ENCODE measurements at regions not wholly inside any gene's neighbourhood (a gene's known extent, or its start where the extent isn't known, plus 50 kb on each side); places are given as distances from the start of the nearest gene placed in this dataset.

DNA sequence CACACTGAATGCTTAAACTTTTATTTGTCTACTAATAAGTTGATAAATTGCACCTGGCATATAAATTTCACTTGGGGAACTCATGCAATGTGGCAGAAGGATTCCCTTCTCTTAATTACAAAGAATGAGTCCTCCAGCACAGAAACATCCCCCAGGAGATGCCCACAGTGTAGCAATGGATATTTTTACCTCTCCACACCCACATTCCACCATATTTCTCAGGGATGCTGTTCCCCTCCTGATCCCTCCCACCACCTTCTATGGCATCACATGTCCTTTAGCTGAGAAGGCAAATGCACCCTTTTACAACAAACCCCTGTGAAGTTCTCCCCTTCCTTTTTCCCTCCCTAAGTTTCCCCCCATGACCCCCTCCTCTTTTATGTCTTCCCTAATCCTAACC lies 56.1 kb upstream of the UBASH3B start:
- peak in 1 of 2 experiments; percentile 26 for DNase-seq (ENCODE audit: low read depth in 1 of 2, low spot score in 1 of 2)
- Histone ChIP-seq H3K4me1 (peaks cover 41% of the 10 kb centered on the region), H3K27ac (peak overlapping the region; percentile 72 to 85), H3K4me2 (peak overlapping the region; percentile 67), H3K4me3 (no peak overlapping the region), H3K9me3 (no peaks in the 10 kb centered on the region)
- ChIA-PET CTCF (interaction anchor here (0.6 to 2.3 kb wide), 4 partner anchors 18 to 423 kb away, joined by 3 to 11 read pairs (median 7); no protein-coding TSS in a partner anchor), POLR2A (no interaction called here)
- FAIRE-seq, result no peak
- TF ChIP-seq EHMT2 (IDR thresholded peaks at IDR 0.05; ENCODE audit: low read depth) (no peak), NR3C1 (IDR thresholded peaks at IDR 0.05) (no peak), NFE2L2 (conservative IDR thresholded peaks at IDR 0.05; ENCODE audit: low read length) (no peak), CHD4 (IDR thresholded peaks at IDR 0.05; ENCODE audit: borderline replicate concordance) (no peak), SMC3 (IDR thresholded peaks at IDR 0.05) (no peak), ZFP36 (IDR thresholded peaks at IDR 0.05; ENCODE audit: borderline replicate concordance, partially characterized antibody) (no peak)
- TF ChIP-seq, protein P1, sequence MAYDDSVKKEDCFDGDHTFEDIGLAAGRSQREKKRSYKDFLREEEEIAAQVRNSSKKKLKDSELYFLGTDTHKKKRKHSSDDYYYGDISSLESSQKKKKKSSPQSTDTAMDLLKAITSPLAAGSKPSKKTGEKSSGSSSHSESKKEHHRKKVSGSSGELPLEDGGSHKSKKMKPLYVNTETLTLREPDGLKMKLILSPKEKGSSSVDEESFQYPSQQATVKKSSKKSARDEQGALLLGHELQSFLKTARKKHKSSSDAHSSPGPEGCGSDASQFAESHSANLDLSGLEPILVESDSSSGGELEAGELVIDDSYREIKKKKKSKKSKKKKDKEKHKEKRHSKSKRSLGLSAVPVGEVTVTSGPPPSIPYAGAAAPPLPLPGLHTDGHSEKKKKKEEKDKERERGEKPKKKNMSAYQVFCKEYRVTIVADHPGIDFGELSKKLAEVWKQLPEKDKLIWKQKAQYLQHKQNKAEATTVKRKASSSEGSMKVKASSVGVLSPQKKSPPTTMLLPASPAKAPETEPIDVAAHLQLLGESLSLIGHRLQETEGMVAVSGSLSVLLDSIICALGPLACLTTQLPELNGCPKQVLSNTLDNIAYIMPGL (CRISPR knock-in tag; IDR thresholded peaks at IDR 0.05; ENCODE audit: borderline replicate concordance), result no peak
- ATAC-seq, result peak; percentile 72 to 79; a peak in 4 of 6 replicates

DNA sequence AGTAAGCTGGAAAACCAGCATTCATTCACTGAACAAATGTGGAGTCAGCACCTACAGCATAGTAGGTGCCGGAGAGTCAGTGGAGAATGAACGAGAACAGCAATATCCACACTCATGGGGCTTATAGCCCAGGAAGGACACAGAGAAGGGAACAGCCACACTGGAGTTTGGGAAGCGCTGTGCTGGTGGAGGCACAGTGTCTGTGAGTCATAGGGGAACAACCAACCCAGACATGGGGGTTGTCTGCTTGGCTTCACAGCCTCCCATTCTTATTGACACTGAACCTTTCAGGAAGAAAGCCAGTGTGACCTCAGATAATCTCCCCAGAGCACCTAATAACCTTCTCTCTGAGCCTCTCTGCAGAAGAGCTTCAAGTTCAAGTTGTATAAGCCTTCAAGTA lies 56.6 kb upstream of the UBASH3B start:
- H3K9me3 ChIP-seq, result no peaks in the 10 kb centered on the region
- TF ChIP-seq CHD2 (IDR thresholded peaks at IDR 0.05; ENCODE audit: low read length, partially characterized antibody) (no peak), EP300 (IDR thresholded peaks at IDR 0.05) (0 out of 5 replicates have a peak, but pooled peaks of 1 of the 2 experiments have one; percentile 13), KDM1A (IDR thresholded peaks at IDR 0.05; ENCODE audit: low read depth) (no peak), MAFK (IDR thresholded peaks at IDR 0.05; ENCODE audit: partially characterized antibody) (peak; percentile 11), ZSCAN20 (CRISPR knock-in tag; IDR thresholded peaks at IDR 0.05) (no peak), FOSL2 (IDR thresholded peaks at IDR 0.05) (no peak), FOSL2 (CRISPR knock-in tag; IDR thresholded peaks at IDR 0.05) (peak; percentile 61), RNF2 (IDR thresholded peaks at IDR 0.05; ENCODE audit: borderline replicate concordance, low read depth) (no peak)
- TF ChIP-seq, protein P2, sequence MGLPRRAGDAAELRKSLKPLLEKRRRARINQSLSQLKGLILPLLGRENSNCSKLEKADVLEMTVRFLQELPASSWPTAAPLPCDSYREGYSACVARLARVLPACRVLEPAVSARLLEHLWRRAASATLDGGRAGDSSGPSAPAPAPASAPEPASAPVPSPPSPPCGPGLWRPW (IDR thresholded peaks at IDR 0.05), result no peak
- POLR2A ChIA-PET, result no interaction called here

DNA sequence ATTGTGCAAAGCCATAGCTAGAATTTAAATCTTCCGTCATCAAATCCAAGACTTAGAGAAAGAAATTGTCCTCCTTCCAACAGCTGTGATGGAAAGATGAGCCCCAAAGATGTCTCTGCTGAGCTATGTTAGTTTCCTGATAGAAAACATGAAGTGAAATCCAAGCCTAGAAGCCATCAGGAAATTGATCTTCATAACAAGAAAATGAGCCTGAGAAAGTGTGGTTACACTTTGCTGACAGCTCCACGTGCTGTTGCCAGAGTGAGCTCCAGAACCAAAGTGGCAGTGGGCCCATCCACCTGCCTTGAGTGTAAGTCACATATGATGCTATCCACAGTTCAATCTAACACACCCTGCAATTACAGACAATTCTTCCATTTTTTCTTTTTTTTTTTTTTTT lies 58.0 kb upstream of the UBASH3B start:
- Histone ChIP-seq H3K4me2 (no peak overlapping the region), H3K4me3 (no peak overlapping the region), H3K27ac (0 out of 6 replicates have a peak overlapping the region, but pooled peaks of 1 of the 2 experiments have one; percentile 12), H3K4me1 (peaks cover 39% of the 10 kb centered on the region), H3K9me3 (no peaks in the 10 kb centered on the region)
- POLR2A ChIA-PET, result no interaction called here
- TF ChIP-seq EP300 (IDR thresholded peaks at IDR 0.05) (no peak), ZSCAN20 (CRISPR knock-in tag; IDR thresholded peaks at IDR 0.05) (no peak), SMC3 (IDR thresholded peaks at IDR 0.05) (no peak), FOSB (CRISPR knock-in tag; IDR thresholded peaks at IDR 0.05) (no peak)
- FAIRE-seq (no peak), ATAC-seq (no peak), DNase-seq (ENCODE audit: low read depth in 1 of 2, low spot score in 1 of 2) (no peak)
- WGBS (ENCODE audit: missing lambda C conversion rate), result 93% methylated on average over 2 of the region's 2 CpGs
- CTCF ChIA-PET, result interaction anchor here (0.7 to 2.3 kb wide), 4 partner anchors 8 to 185 kb away, joined by 3 to 10 read pairs (median 4); no protein-coding TSS in a partner anchor

More for the DNA sequence above, 56.6 kb upstream of the UBASH3B start:
- peak; percentile 84 to 88 for ATAC-seq
- WGBS (ENCODE audit: missing lambda C conversion rate), result 50% methylated on average over 3 of the region's 3 CpGs
- Histone ChIP-seq H3K27ac (peak overlapping the region; percentile 72 to 85), H3K4me1 (peaks cover 41% of the 10 kb centered on the region), H3K4me3 (no peak overlapping the region), H3K4me2 (peak overlapping the region; percentile 67)
- DNase-seq (ENCODE audit: low read depth in 1 of 2, low spot score in 1 of 2), result peak in 1 of 2 experiments; percentile 59
- no peak for FAIRE-seq
- CTCF ChIA-PET, result interaction anchor here (1.2 to 2.3 kb wide), 3 partner anchors 18 to 424 kb away, joined by 3 to 10 read pairs (median 4); no protein-coding TSS in a partner anchor

GRCh38 chr11:122594986-122595645 lies 60.4 kb upstream of the UBASH3B start:
- H3K9me3 ChIP-seq, result no peaks in the 10 kb centered on the region
- 17% methylated on average over 3 of the region's 3 CpGs for WGBS (ENCODE audit: missing lambda C conversion rate)
- no peak overlapping the region for H3K27ac ChIP-seq
- no peak overlapping the region for H3K4me3 ChIP-seq
- H3K4me2 ChIP-seq, result no peak overlapping the region
- no peak for FAIRE-seq
- no peak for DNase-seq (ENCODE audit: low read depth in 1 of 2, low spot score in 1 of 2)
- no peak for ATAC-seq
- CTCF ChIA-PET, result no interaction called here
- POLR2A ChIA-PET, result no interaction called here
- peaks cover 17% of the 10 kb centered on the region for H3K4me1 ChIP-seq
- TF ChIP-seq CBX8 (IDR thresholded peaks at IDR 0.05) (no peak), HDAC2 (IDR thresholded peaks at IDR 0.05) (no peak), FOXS1 (CRISPR knock-in tag; IDR thresholded peaks at IDR 0.05) (no peak), MYC (IDR thresholded peaks at IDR 0.05; ENCODE audit: borderline replicate concordance, low read length) (no peak), HOXA7 (CRISPR knock-in tag; IDR thresholded peaks at IDR 0.05) (no peak), JUNB (IDR thresholded peaks at IDR 0.05) (no peak), ZSCAN20 (CRISPR knock-in tag; IDR thresholded peaks at IDR 0.05) (no peak), RFX5 (IDR thresholded peaks at IDR 0.05) (no peak), JUN (IDR thresholded peaks at IDR 0.05) (no peak), BCL3 (IDR thresholded peaks at IDR 0.05) (no peak), CEBPB (IDR thresholded peaks at IDR 0.05) (no peak), ELK1 (IDR thresholded peaks at IDR 0.05; ENCODE audit: low read depth, low read length) (no peak), BHLHE40 (IDR thresholded peaks at IDR 0.05; ENCODE audit: low read depth, low read length) (no peak)

All from A549 (cell line).